Hepatocyte (in vitro differentiated cells): ENCODE measurements at regions not wholly inside any gene's neighbourhood (a gene's known extent, or its start where the extent isn't known, plus 50 kb on each side); places are given as distances from the start of the nearest gene placed in this dataset.

ENCODE experiments used
- DNase-seq: peaks from one replicate; pipeline ENCODE4 v3.0.0-alpha.2; 2016; ENCODE audit warnings: low spot score
- H2AFZ ChIP-seq: fragments of 200-600 bp; sonication (generic); 2 replicates; pipeline ENCODE4 v1.6.0; 2016; ENCODE audit warnings: antibody characterized with exemption, mild to moderate bottlenecking
- H3K27ac ChIP-seq: fragments of 200-600 bp; sonication (generic); 2 replicates; pipeline ENCODE4 v1.5.1; 2016; ENCODE audit warnings: mild to moderate bottlenecking
- H3K27me3 ChIP-seq: fragments of 200-600 bp; sonication (generic); 2 replicates; pipeline ENCODE4 v1.6.1; 2016
- H3K36me3 ChIP-seq: fragments of 200-600 bp; sonication (generic); replicated peaks from 2 replicates; pipeline ENCODE4 v1.5.1; 2016; ENCODE audit warnings: low read depth; ENCODE audit not compliant: insufficient read depth
- H3K4me1 ChIP-seq: fragments of 200-600 bp; sonication (generic); 2 replicates; pipeline ENCODE4 v1.5.1; 2016; ENCODE audit warnings: mild to moderate bottlenecking, moderate library complexity; ENCODE audit not compliant: insufficient read depth
- H3K4me2 ChIP-seq: fragments of 200-600 bp; sonication (generic); 2 replicates; pipeline ENCODE4 v1.6.0; 2016
- H3K4me3 ChIP-seq: fragments of 200-600 bp; sonication (generic); 2 replicates; pipeline ENCODE4 v1.5.1; 2016; ENCODE audit warnings: mild to moderate bottlenecking
- H3K79me2 ChIP-seq: fragments of 200-600 bp; sonication (generic); 2 replicates; pipeline ENCODE4 v1.6.0; 2017; ENCODE audit warnings: mild to moderate bottlenecking
- H3K9me2 ChIP-seq: fragments of 200-600 bp; sonication (generic); replicated peaks from 2 replicates; pipeline ENCODE4 v1.6.0; 2017; ENCODE audit warnings: mild to moderate bottlenecking; ENCODE audit not compliant: insufficient read depth
- H3K9me3 ChIP-seq: fragments of 200-600 bp; sonication (generic); 2 replicates; pipeline ENCODE4 v1.5.1; 2016; ENCODE audit warnings: low read depth, mild to moderate bottlenecking
- H4K20me1 ChIP-seq: fragments of 200-600 bp; sonication (generic); 2 replicates; pipeline ENCODE4 v1.6.0; 2016; ENCODE audit warnings: mild to moderate bottlenecking; ENCODE audit not compliant: insufficient read depth, poor library complexity, severe bottlenecking
- CTCF ChIP-seq: fragments of 200-600 bp; sonication (generic); IDR thresholded peaks from 2 replicates; pipeline ENCODE4 v1.5.1; 2016; ENCODE audit warnings: antibody characterized with exemption, mild to moderate bottlenecking; ENCODE audit not compliant: poor library complexity
- EZH2 ChIP-seq: fragments of 200-600 bp; sonication (generic); IDR thresholded peaks from 2 replicates; pipeline ENCODE4 v1.6.1; 2016; ENCODE audit warnings: antibody characterized with exemption, mild to moderate bottlenecking, borderline replicate concordance
- EZH2phosphoT487 ChIP-seq: fragments of 200-600 bp; sonication (generic); IDR thresholded peaks from one replicate; pipeline ENCODE4 v1.6.1; 2018; ENCODE audit warnings: antibody characterized with exemption, mild to moderate bottlenecking, low read depth, moderate library complexity; ENCODE audit not compliant: unreplicated experiment, severe bottlenecking
- WGBS: methylation state at CpG from one replicate; pipeline ENCODE4 v1.1.6; 2016; ENCODE audit warnings: low lambda C conversion rate; ENCODE audit errors: missing lambda C conversion rate; 5-methylcytosine and 5-hydroxymethylcytosine counted together

GRCh38 chr4:124202099-124202498 lies 510.4 kb downstream of the ANKRD50 start:
- TF ChIP-seq CTCF, result peak; percentile 25
- TF ChIP-seq EZH2phosphoT487, result no peak
- no peak for TF ChIP-seq EZH2
- Histone ChIP-seq H3K4me1 (peaks cover 8% of the 10 kb centered on the region), H3K27ac (no peak overlapping the region)

GRCh38 chr4:124203613-124204238 lies 508.8 kb downstream of the ANKRD50 start:
- Histone ChIP-seq H3K4me2 (no peak overlapping the region), H3K79me2 (no peaks in the 10 kb centered on the region), H3K4me1 (peaks cover 8% of the 10 kb centered on the region), H3K27me3 (no peaks in the 10 kb centered on the region), H3K27ac (no peak overlapping the region), H2AFZ (no peak overlapping the region), H3K9me2 (no peaks in the 10 kb centered on the region), H3K9me3 (no peaks in the 10 kb centered on the region), H3K4me3 (no peak overlapping the region), H4K20me1 (no peaks in the 10 kb centered on the region), H3K36me3 (no peaks in the 10 kb centered on the region)
- DNase-seq, result no peak
- TF ChIP-seq CTCF (no peak), EZH2 (no peak), EZH2phosphoT487 (no peak)
- WGBS, result 73% methylated on average over 3 of the region's 3 CpGs

More at GRCh38 chr4:124202099-124202498, 510.4 kb downstream of the ANKRD50 start:
- DNase-seq, result peak; percentile 24
- Histone ChIP-seq H3K4me2 (no peak overlapping the region), H3K27me3 (no peaks in the 10 kb centered on the region), H3K79me2 (no peaks in the 10 kb centered on the region), H3K9me3 (no peaks in the 10 kb centered on the region), H3K9me2 (no peaks in the 10 kb centered on the region), H2AFZ (peak overlapping the region; percentile 33), H3K4me3 (no peak overlapping the region), H3K36me3 (no peaks in the 10 kb centered on the region), H4K20me1 (no peaks in the 10 kb centered on the region)
- WGBS, result 40% methylated on average over 2 of the region's 2 CpGs

GRCh38 chr4:124206779-124207605 lies 505.5 kb downstream of the ANKRD50 start:
- Histone ChIP-seq H2AFZ (no peak overlapping the region), H3K4me2 (no peak overlapping the region), H3K27ac (peak overlapping the region; percentile 11), H3K79me2 (no peaks in the 10 kb centered on the region), H3K4me3 (no peak overlapping the region), H3K27me3 (no peaks in the 10 kb centered on the region), H3K9me2 (no peaks in the 10 kb centered on the region), H3K4me1 (peaks cover 8% of the 10 kb centered on the region), H3K36me3 (no peaks in the 10 kb centered on the region), H3K9me3 (no peaks in the 10 kb centered on the region), H4K20me1 (no peaks in the 10 kb centered on the region)
- TF ChIP-seq CTCF, result no peak
- no peak for TF ChIP-seq EZH2phosphoT487
- TF ChIP-seq EZH2, result no peak
- 95% methylated on average over 9 of the region's 9 CpGs for WGBS
- peak; percentile 26 for DNase-seq
